HepG2 (cell line): ENCODE measurements at regions not wholly inside any gene's neighbourhood (a gene's known extent, or its start where the extent isn't known, plus 50 kb on each side); places are given as distances from the start of the nearest gene placed in this dataset.

Source experiments
- CHD2 ChIP-seq: IDR thresholded peaks from 2 replicates; pipeline ENCODE4 v1.6.1; 2011; ENCODE audit warnings: low read depth, low read length, improper control_type of control experiment
- ETV5 ChIP-seq: IDR thresholded peaks from 2 replicates; pipeline ENCODE4 v1.6.1; 2018; ENCODE audit warnings: missing biosample characterization, missing genetic modification reagents, inconsistent platforms, borderline replicate concordance
- GATA4 ChIP-seq: sonication (generic); IDR thresholded peaks from 2 replicates; pipeline ENCODE4 v1.6.1; 2016; ENCODE audit warnings: antibody characterized with exemption, low read depth, borderline replicate concordance
- KDM2A ChIP-seq: sonication (generic); formaldehyde crosslinking; IDR thresholded peaks from 2 replicates; pipeline ENCODE4 v1.4.0; 2020; ENCODE audit warnings: low read depth, missing genetic modification reagents, borderline replicate concordance
- KLF15 ChIP-seq: sonication (generic); formaldehyde crosslinking; IDR thresholded peaks from 2 replicates; pipeline ENCODE4 v1.8.1; 2023; ENCODE audit warnings: borderline replicate concordance, mild to moderate bottlenecking, inconsistent platforms, missing genetic modification reagents, mixed read lengths
- NBN ChIP-seq: fragments of 450-650 bp; conservative IDR thresholded peaks from 2 replicates; pipeline ENCODE4 v1.6.1; 2017
- NFIB ChIP-seq: sonication (generic); formaldehyde crosslinking; IDR thresholded peaks from 2 replicates; pipeline ENCODE4 v1.9.0; 2021; ENCODE audit warnings: missing genetic modification reagents, mild to moderate bottlenecking, borderline replicate concordance
- NFYC ChIP-seq: IDR thresholded peaks from 2 replicates; pipeline ENCODE4 v1.6.1; 2016; ENCODE audit warnings: missing genetic modification reagents, missing compliant biosample characterization
- NR2F6 ChIP-seq, 2 experiments: IDR thresholded peaks; 2 replicates each; pipeline ENCODE4 v1.6.1; 2016; ENCODE audit warnings: antibody characterized with exemption in 1 of 2, mild to moderate bottlenecking in 1 of 2
- POLR2A ChIP-seq, 2 experiments: IDR thresholded peaks; 2 replicates each; pipeline ENCODE4 v1.6.1; 2011; ENCODE audit warnings: low read depth in 2 of 2, low read length in 2 of 2, mild to moderate bottlenecking in 1 of 2, moderate library complexity in 1 of 2; ENCODE audit not compliant: insufficient read depth in 1 of 2
- RARA ChIP-seq: IDR thresholded peaks from 2 replicates; pipeline ENCODE4 v1.6.1; 2016; ENCODE audit warnings: missing genetic modification reagents, missing compliant biosample characterization
- SNAI1 ChIP-seq: sonication (generic); formaldehyde crosslinking; IDR thresholded peaks from 2 replicates; pipeline ENCODE4 v1.5.0; 2020; ENCODE audit warnings: mild to moderate bottlenecking, missing genetic modification reagents, borderline replicate concordance
- TGIF2 ChIP-seq: IDR thresholded peaks from 2 replicates; pipeline ENCODE4 v1.6.1; 2016; ENCODE audit warnings: control low read depth, missing compliant biosample characterization
- ZBTB7B ChIP-seq: sonication (generic); formaldehyde crosslinking; IDR thresholded peaks from 2 replicates; pipeline ENCODE4 v1.4.0; 2020; ENCODE audit warnings: missing genetic modification reagents
- ZNF274 ChIP-seq: sonication (generic); formaldehyde crosslinking; IDR thresholded peaks from 2 replicates; pipeline ENCODE4 v1.5.1; 2020; ENCODE audit warnings: mild to moderate bottlenecking, missing genetic modification reagents
- ZNF562 ChIP-seq: sonication (generic); formaldehyde crosslinking; IDR thresholded peaks from 2 replicates; pipeline ENCODE4 v1.8.0; 2022; ENCODE audit warnings: missing genetic modification reagents, borderline replicate concordance
- ZNF567 ChIP-seq: sonication (generic); formaldehyde crosslinking; IDR thresholded peaks from 2 replicates; pipeline ENCODE4 v1.8.1; 2023; ENCODE audit warnings: mild to moderate bottlenecking, missing genetic modification reagents, borderline replicate concordance
- ZNF678 ChIP-seq: sonication (generic); formaldehyde crosslinking; IDR thresholded peaks from 2 replicates; pipeline ENCODE4 v1.4.0; 2020; ENCODE audit warnings: mild to moderate bottlenecking, missing genetic modification reagents
- TF ChIP-seq, protein P1 (sequence below): fragments of 450-650 bp; IDR thresholded peaks from 2 replicates; pipeline ENCODE4 v1.6.1; 2016
- TF ChIP-seq, protein P2 (sequence below), 2 experiments: sonication (generic) in 1 of 2; formaldehyde crosslinking in 1 of 2; IDR thresholded peaks; 2 replicates each; pipeline versions ENCODE4 v1.4.0 to v1.6.1; 2016 to 2020; ENCODE audit warnings: borderline replicate concordance in 1 of 2, low read depth in 1 of 2, mild to moderate bottlenecking in 1 of 2, missing genetic modification reagents in 1 of 2
- TF ChIP-seq, protein P3 (sequence below): sonication (generic); formaldehyde crosslinking; IDR thresholded peaks from 2 replicates; pipeline ENCODE4 v1.9.0; 2021; ENCODE audit warnings: missing genetic modification reagents, mild to moderate bottlenecking, borderline replicate concordance
- TF ChIP-seq, protein P4 (sequence below): sonication (generic); formaldehyde crosslinking; IDR thresholded peaks from 2 replicates; pipeline ENCODE4 v1.9.0; 2021; ENCODE audit warnings: missing genetic modification reagents, mild to moderate bottlenecking, borderline replicate concordance

DNA sequence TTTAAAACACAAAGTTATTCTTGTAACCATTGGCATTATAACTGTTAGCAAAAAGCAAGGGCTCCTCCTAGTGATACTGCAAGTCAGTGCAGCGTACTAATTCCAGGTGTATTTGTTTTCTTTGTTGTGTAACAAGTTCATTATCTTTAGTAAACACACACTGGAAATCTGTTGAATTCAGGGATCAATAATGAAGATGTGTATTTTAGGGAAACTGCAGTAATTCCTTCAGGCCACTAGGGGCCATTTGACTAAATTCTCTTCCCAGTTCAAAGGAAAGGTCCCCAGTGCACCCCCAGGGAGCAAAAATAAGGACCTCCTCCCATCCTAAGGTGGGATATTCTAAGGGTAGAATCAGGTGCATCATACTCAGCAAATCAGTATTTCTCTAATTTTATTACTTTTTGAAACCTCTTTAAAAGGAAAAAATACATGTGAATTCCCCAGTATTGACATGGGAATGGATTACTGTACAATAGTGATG lies 158.6 kb upstream of the LYZL1 start (continued):
- TF ChIP-seq, protein P1, sequence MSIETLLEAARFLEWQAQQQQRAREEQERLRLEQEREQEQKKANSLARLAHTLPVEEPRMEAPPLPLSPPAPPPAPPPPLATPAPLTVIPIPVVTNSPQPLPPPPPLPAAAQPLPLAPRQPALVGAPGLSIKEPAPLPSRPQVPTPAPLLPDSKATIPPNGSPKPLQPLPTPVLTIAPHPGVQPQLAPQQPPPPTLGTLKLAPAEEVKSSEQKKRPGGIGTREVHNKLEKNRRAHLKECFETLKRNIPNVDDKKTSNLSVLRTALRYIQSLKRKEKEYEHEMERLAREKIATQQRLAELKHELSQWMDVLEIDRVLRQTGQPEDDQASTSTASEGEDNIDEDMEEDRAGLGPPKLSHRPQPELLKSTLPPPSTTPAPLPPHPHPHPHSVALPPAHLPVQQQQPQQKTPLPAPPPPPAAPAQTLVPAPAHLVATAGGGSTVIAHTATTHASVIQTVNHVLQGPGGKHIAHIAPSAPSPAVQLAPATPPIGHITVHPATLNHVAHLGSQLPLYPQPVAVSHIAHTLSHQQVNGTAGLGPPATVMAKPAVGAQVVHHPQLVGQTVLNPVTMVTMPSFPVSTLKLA = no peak
- TF ChIP-seq ZNF562 (CRISPR knock-in tag) = no peak
- TF ChIP-seq ZNF678 (CRISPR knock-in tag) = no peak
- no peak for TF ChIP-seq NFIB (CRISPR knock-in tag)
- TF ChIP-seq GATA4 = 0 out of 2 replicates have a peak, but pooled peaks have one; percentile 47
- TF ChIP-seq RARA (CRISPR knock-in tag) = peak; percentile 61
- TF ChIP-seq POLR2A (IDR thresholded peaks at IDR 0.05; ENCODE audit: insufficient read depth in 1 of 2, low read depth in 2 of 2, low read length in 2 of 2) = no peak
- TF ChIP-seq, protein P2, sequence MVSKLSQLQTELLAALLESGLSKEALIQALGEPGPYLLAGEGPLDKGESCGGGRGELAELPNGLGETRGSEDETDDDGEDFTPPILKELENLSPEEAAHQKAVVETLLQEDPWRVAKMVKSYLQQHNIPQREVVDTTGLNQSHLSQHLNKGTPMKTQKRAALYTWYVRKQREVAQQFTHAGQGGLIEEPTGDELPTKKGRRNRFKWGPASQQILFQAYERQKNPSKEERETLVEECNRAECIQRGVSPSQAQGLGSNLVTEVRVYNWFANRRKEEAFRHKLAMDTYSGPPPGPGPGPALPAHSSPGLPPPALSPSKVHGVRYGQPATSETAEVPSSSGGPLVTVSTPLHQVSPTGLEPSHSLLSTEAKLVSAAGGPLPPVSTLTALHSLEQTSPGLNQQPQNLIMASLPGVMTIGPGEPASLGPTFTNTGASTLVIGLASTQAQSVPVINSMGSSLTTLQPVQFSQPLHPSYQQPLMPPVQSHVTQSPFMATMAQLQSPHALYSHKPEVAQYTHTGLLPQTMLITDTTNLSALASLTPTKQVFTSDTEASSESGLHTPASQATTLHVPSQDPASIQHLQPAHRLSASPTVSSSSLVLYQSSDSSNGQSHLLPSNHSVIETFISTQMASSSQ (IDR thresholded peaks at IDR 0.05; ENCODE audit: low read depth) = 0 out of 2 replicates have a peak, but pooled peaks have one; percentile 17
- TF ChIP-seq, protein P2 (CRISPR knock-in tag; IDR thresholded peaks at IDR 0.05; ENCODE audit: borderline replicate concordance) = no peak
- TF ChIP-seq ZNF567 = no peak
- TF ChIP-seq NFYC (CRISPR knock-in tag) = no peak
- TF ChIP-seq CHD2 = no peak
- TF ChIP-seq KDM2A (CRISPR knock-in tag) = no peak
- no peak for TF ChIP-seq NBN
- TF ChIP-seq, protein P3, sequence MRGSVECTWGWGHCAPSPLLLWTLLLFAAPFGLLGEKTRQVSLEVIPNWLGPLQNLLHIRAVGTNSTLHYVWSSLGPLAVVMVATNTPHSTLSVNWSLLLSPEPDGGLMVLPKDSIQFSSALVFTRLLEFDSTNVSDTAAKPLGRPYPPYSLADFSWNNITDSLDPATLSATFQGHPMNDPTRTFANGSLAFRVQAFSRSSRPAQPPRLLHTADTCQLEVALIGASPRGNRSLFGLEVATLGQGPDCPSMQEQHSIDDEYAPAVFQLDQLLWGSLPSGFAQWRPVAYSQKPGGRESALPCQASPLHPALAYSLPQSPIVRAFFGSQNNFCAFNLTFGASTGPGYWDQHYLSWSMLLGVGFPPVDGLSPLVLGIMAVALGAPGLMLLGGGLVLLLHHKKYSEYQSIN = no peak
- TF ChIP-seq KLF15 (CRISPR knock-in tag) = no peak
- no peak for TF ChIP-seq ZNF274 (CRISPR knock-in tag)
- TF ChIP-seq NR2F6 (IDR thresholded peaks at IDR 0.05) = no peak
- 0 out of 2 replicates have a peak, but pooled peaks have one; percentile 33 for TF ChIP-seq NR2F6 (CRISPR knock-in tag; IDR thresholded peaks at IDR 0.05)
- TF ChIP-seq, protein P4, sequence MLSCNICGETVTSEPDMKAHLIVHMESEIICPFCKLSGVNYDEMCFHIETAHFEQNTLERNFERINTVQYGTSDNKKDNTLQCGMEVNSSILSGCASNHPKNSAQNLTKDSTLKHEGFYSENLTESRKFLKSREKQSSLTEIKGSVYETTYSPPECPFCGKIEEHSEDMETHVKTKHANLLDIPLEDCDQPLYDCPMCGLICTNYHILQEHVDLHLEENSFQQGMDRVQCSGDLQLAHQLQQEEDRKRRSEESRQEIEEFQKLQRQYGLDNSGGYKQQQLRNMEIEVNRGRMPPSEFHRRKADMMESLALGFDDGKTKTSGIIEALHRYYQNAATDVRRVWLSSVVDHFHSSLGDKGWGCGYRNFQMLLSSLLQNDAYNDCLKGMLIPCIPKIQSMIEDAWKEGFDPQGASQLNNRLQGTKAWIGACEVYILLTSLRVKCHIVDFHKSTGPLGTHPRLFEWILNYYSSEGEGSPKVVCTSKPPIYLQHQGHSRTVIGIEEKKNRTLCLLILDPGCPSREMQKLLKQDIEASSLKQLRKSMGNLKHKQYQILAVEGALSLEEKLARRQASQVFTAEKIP (CRISPR knock-in tag) = no peak
- TF ChIP-seq TGIF2 (CRISPR knock-in tag) = no peak
- 0 out of 2 replicates have a peak, but pooled peaks have one; percentile 27 for TF ChIP-seq ZBTB7B (CRISPR knock-in tag)
- TF ChIP-seq SNAI1 = no peak
- no peak for TF ChIP-seq ETV5 (CRISPR knock-in tag)
